VCaP (cell line): ENCODE measurements at regions not wholly inside any gene's neighbourhood (a gene's known extent, or its start where the extent isn't known, plus 50 kb on each side); places are given as distances from the start of the nearest gene placed in this dataset.

Experiments
- H3K27ac ChIP-seq: fragments of 450-650 bp; 2 replicates; pipeline ENCODE4 v1.5.1; 2017
- CTCF ChIP-seq: fragments of 450-650 bp; conservative IDR thresholded peaks from 2 replicates; pipeline ENCODE4 v1.5.1; 2017; ENCODE audit warnings: mild to moderate bottlenecking, moderate library complexity

GRCh38 chr9:73067074-73067473 is 84.6 kb upstream of the ANXA1 start:
- no peak for TF ChIP-seq CTCF
- no peak overlapping the region for H3K27ac ChIP-seq

- TF ChIP-seq CTCF: no peak
- no peak overlapping the region for H3K27ac ChIP-seq
These were observed 86.2 kb upstream of the ANXA1 start for GRCh38 chr9:73065439-73065838.

DNA sequence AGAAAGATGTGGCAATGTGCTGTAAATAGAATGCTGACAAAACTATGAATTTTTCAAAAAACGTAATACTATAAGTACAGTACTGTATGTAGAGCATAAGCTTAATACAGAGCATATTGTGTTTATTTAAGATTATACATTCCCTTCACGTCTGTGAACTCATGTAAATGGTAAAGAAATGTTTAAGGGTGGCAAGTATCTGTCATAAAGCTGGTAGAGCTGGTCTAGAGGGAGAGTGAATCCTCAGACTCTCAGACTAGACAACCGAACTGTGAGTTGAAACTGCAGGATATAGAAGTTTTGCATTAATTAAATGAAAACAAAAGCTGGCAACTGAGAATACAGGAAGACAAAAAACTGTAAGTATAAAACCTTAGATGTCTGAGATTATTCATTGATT is 87.3 kb upstream of the ANXA1 start:
- no peak overlapping the region for H3K27ac ChIP-seq
- no peak for TF ChIP-seq CTCF

GRCh38 chr9:73061146-73061545 is 90.5 kb upstream of the ANXA1 start:
- no peak for TF ChIP-seq CTCF
- H3K27ac ChIP-seq: no peak overlapping the region

- no peak overlapping the region for H3K27ac ChIP-seq
- TF ChIP-seq CTCF: no peak
These were observed 92.4 kb upstream of the ANXA1 start for GRCh38 chr9:73059247-73059646.

GRCh38 chr9:73056245-73056644 is 95.4 kb upstream of the ANXA1 start:
- no peak overlapping the region for H3K27ac ChIP-seq
- no peak for TF ChIP-seq CTCF

GRCh38 chr9:73054091-73054490 is 97.6 kb upstream of the ANXA1 start:
- TF ChIP-seq CTCF: no peak
- H3K27ac ChIP-seq: no peak overlapping the region

DNA sequence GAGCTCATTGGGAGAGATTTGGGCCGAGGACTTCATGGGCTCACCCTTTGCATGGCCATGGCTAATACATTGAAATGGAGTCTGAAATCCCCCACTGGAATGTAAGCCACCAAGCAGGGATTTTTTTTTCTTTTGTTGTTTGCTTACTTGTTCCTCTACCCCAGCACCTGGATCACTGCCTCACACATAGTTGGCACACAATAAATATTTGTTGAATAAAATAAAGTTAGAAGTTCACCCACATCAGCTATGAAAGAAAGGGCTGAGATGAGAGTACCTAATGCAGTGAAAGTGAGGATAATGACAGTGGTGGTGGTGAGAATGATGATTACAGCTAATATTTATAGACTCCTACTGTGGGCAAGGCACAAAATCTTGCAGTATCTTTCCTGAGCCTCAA is 98.1 kb upstream of the ANXA1 start:
- no peak for TF ChIP-seq CTCF
- no peak overlapping the region for H3K27ac ChIP-seq
